Lung microvascular endothelial cell (primary cell): ENCODE measurements at regions not wholly inside any gene's neighbourhood (a gene's known extent, or its start where the extent isn't known, plus 50 kb on each side); places are given as distances from the start of the nearest gene placed in this dataset.

Experiments
- DNase-seq, 2 donors: peaks; one replicate each; pipeline versions ENCODE4 v3.0.0 to v3.0.0-alpha.2; 2010; ENCODE audit warnings: low read depth in 2 of 2

DNA sequence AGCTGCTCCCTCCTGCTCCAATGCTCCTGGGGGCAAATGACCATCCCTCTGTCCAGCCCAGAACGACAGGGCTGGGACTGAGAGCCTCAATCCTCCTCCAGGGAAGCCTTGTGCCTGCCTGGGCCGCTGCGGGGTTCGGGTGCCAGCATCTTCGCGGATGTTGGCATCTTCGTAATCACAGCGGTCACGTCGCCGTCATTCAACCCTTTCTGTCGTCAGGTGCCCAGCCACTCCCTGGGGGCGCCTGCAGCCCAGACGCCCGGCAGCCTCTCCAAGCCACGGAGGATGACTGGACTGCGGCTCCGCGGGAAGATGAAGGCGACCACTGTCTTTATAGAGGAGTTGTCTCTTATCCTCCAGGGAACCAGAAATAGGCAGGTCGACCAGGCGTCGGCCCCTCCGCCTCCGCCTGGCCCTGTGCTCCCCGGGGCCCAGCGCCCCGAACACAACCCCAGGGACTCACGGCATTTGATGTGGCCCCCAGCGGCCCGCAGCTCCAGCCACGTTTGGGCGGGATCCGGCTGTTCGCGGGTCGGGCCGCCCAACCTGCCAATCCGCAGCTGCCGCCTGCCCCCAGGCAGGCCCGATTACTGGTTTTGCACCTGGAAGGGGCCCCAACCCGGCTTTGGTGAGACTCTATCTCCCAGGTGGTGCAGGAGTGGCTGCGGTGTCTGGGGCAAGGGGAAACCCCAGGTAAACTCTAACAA lies 113.9 kb downstream of the THNSL2 start:
- DNase-seq = no peak

DNA sequence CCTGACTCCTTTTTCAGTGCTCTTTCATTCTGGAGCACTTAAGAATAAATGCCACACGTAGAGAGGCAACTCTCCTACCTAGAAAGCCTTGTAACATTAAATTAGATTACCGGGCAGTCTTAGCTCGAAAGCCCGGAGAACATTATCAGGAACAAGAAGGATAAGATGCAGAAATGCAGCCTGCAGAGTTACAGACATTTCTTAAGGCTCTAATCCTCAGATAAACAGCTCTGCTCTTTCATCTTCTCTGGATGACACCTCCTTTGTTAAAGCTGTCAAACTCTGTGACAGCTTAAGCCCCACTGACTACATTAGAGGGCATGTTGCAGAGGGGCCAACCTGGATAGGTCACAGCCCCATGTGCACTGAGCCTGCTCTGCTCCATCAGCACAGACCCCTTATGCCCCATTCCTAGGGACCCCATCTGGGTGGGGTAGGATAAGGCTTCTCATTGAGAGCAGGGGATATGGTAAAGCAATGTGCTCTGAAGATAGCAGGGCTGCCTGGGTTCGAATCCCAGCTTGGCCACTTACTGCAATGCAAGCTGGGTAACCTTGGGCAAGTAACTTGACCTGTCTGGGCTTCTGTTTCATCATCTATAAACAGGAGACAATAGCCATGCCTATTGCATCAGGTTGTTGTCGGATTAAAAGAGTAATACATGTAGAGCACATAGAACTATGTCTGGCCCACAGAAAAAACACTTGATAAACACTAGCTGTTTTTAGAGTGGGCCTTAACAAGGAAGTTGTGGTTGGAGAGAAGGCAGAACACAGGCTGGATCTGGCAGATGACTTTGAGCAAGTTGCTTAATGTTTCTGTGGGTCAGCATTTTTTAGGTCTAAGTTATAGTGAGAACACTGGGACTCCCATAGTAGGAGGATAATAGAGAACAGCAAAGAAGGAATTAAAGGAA lies 111.4 kb downstream of the THNSL2 start:
- no peak for DNase-seq

DNA sequence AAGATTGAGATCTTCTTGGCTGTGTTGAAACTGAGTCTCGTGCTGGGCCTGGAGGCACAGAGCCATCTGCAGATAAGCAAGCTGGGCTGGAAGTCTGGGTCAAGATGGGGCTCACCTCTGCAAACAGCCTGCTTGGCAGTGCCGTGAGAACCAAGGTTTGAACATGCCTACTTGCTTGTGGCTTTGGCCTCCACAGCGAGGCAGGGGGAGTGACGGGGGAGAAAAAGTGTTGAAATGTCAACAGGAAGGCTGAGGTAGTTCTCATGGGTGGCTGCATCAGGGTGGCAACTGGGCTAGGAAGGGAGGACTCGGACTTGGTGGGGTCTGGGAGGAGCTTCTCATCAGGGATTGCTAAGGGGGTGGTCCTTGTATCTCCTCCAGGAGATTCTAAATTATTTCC lies 99.7 kb downstream of the THNSL2 start:
- no peak for DNase-seq

DNA sequence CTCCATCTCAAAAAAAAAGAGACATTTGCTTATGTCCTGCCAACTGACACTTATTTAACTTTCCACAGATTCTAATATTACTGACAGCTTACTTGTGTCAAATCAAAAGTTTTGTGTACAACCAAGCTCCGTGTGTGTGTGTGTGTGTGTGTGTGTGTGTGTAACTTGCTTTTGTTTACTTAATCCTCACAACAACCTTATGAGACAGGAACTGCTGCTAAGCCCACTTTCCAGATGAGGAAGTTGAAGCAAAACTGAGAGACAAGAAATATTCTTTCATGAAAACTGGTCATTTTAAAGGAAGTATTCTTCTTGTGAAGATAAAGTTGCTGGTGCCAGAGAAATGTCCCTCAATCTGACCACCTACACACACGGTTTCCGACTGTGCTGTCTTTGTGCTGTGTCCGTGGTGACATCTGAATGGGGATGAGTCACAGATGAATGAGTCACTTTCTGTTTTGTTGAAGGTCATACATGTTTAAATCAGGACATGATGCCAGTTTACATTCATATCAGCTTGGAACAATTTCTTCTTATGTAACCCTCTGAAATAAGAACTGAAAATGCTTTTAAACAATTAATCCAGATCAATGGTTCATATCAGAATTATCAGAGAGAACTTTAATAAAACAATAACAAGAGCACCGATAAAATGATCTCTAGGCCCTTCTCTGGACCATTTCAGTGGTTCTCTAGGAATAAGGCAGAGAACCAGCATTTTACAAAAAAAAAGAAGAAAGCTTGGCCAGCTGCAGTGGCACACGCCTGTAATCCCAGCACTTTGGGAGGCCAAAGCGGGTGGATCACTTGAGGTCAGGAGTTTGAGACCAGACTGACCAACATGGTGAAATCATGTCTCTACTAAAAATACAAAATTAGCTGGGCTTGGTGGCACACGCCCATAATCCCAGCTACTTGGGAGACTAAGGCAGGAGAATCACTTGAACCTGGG lies 95.5 kb downstream of the THNSL2 start:
- peak; percentile 31 to 66 for DNase-seq

DNA sequence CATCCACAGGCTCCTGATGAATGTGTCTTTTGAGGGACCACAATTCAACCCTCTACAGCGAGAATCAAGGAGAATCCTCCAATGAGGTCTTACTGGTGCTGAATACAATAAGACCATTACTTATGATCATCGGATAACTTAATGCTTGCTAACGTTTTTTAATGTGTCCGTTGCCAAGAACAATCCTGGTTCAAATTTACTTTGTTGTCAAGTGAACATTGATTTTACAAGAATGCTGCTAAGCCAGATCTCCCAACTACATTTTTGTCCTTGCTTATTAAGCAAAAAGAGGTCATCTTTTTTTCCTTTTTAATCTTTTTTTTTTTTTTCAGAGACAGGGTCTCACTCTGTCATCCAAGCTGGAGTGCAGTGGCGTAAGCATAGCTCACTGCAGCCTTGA lies 93.7 kb downstream of the THNSL2 start:
- DNase-seq = no peak

DNA sequence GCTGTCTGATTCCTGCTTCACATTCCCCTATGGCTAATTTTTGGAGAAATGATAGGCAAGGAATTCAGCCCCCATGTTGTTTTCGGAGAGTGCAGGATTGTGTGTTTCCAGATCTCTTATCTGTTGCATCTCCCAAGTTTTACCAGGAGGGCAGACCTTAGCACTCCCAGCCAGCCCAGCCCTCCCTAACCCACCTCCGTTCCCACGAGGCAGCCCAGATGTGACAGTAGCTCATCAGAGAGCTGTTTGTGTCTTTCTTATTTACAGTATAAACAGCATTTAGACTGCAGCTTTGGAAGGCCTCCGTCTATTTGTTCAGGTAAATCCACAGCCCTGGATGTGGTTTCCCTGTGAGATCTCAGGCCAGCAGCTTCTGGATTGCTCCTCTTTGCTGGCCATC lies 91.6 kb downstream of the THNSL2 start:
- DNase-seq = no peak

DNA sequence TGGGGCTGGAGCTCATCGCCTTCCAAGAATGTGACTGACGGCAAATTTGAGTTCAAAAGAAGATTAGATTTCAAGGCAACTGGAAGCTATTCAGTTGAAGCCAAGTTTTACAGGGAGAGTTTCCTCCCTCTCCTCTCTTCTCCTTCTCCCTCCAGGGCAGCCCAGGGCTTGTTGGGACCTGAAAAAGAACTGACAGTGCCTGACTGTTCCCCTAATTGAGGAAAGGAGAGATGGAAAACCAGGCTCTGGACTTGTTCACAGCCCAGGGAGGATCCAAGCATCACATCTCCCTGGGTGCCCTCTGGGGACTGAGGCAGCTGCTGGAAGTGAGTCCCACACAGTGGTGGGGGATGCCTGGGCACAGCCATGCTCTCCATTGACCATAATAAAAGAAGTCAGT lies 88.1 kb downstream of the THNSL2 start:
- no peak for DNase-seq

DNA sequence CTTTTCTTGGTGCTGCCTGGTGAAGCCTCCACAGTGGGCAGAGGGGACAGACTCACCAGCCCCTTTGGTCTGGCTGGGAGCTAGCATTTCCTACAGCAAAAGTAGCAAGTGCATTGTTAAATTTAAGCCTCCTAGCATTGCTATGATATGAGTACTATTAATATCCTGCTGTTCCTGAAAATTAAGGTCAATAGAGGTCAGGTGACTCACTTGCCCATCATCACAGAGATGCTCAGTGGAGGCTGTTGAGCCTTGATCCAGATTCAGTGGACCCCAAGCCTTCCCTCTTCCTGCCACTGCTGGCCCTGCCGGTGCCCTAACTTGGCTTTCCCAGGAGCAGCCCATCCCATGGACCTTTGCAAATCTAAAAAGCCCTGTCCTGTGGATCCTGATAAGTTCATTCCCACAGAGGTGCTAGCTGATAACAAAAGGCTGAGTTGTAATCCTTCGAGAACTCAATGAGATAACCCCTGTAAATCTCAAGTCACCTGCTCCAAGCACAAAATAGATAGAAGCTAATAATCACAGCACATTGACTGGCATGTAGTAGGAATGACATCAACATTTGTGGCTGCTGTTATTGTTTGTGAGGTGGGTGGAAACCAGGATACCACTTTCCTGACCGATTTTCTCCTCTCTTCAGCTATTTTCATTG lies 84.4 kb downstream of the THNSL2 start:
- no peak for DNase-seq

DNA sequence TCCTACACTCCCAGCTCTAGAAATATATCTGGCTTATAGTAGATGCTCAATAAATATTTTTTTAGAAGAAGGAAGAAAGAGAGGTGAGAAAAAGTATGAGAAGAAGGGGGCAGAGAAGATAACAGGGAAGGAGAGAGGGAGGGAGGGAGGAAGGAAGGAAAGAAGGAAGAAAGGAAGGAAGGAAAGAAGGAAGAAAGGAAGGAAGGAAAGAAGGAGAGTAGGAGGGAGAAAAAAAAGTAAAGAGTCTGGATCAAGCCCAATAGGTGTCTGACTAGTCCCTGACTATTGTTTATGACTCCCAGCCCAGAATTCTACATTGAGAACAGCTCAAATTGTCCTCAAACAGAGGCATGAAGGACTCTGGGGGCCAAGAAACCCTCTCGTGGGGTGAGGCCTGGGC lies 83.9 kb downstream of the THNSL2 start:
- DNase-seq = no peak

DNA sequence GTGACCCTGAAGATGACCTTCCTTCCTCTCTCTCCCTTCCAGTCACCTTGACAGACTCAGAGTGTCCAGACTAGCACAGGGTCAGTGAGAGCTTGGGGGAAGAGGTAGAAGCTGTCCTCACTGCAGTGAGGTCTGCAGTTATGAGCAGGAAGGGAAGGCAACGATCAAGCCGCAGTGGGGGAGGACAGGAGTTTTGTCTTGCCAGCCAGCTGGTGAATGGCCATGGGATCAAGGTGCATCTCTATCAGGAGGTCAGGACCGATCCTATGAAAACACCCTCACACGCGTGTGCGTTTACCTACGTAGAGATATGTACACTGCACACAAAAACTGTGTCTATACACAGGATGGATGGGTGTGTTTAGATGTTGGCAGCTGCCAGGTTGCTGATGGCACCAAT lies 83.2 kb downstream of the THNSL2 start:
- no peak for DNase-seq

DNA sequence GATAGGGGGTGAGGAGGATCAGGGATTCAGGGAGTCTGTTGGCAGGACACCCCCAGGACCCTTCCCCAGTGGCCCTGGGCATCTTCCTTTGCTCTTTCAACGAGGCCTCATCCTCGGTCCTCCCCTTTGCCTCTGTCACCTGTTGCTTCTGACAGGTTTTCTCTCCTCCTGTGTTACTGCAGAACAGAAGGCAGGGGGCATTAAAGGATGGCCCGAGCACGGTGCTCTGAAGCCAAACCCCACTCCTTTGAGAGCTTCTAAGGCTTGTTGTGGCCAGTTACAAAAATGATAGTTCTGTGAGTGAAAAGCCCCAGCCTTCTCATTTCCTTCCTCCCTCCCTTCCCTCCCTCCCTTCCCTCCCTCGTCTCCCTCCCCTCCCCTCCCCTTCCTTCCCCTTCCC lies 82.5 kb downstream of the THNSL2 start:
- DNase-seq = no peak

DNA sequence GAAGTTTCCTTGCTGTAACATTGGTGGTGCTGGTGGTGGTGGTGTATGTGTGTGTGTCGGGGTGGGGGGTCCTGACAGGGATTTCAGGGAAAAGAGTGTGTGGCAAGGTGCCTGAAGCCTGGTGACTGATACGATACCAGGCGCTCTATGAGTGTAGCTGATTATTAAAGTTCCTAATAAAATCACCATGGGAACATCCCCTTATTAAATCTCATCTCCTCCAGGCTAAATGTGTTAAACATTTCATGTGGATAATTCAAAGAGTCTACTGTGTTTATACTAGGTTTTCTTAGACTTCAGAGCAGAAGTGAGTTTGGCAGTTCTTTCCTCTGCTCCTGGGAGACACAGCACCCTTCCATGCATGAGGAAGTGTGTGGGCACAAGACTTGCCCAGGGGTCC lies 82.0 kb downstream of the THNSL2 start:
- no peak for DNase-seq

DNA sequence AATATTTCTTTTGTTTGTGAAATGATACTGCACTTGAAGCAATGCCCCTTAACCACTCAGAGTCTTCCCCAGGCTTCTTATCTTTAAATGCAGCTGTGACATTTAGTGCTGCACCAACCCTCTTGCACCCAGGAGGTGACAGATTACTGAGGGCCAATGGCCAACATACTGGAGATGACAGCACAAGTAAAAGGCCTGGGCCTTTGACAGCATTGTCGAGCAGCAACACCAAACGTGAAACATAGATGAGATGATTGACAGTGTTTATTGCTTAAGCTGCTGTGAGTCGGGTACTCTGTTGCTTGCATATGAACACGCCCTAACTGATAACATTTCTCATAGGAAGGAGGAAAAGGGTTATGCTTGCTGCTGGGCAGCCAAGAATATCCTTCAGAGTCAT lies 80.3 kb downstream of the THNSL2 start:
- no peak for DNase-seq

DNA sequence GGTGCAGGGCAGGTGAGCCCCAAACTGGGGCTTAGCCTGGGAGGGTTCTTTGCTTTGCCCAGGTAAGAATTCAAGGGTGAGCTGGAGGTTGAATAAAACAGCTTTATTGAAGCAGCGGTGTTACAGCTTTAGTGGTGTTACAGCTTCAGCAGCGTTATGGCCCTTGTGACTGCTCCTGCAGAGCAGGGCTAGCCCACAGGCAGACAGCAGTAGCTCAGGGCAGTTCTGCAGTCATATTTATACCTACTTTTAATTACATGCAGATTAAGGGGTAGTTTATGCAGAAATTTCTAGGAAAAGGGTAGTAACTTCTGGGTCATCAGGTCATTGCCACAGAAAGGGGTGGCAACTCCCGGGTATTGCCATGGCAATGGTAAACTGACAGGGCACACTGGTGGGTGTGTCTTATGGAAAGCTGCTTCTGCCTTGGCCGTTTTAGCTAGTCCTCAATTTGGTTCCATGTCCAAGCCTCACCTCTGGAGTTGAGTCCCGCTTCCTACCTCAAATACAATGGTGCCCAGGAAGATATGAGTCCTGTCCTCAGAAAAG lies 78.2 kb downstream of the THNSL2 start:
- DNase-seq = no peak

DNA sequence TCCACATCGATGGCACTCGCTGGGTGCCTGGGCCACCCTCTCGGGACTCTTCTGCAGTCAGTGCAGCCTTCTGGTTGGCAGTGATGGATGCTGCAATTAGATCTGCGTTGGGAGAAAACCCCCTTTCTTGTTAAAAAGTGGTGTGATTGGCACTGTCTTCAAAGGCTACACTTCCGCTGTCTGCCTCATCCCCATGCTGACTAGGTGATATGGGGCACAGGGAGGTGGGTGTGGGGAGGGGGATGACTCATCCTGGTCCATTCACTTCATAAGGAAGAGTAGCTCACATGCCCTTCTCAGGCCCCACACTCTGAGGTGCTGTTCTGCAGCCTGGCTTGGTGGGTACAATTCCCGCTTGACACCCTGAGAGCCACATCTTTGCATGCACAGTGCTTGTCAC lies 77.4 kb downstream of the THNSL2 start:
- no peak for DNase-seq

DNA sequence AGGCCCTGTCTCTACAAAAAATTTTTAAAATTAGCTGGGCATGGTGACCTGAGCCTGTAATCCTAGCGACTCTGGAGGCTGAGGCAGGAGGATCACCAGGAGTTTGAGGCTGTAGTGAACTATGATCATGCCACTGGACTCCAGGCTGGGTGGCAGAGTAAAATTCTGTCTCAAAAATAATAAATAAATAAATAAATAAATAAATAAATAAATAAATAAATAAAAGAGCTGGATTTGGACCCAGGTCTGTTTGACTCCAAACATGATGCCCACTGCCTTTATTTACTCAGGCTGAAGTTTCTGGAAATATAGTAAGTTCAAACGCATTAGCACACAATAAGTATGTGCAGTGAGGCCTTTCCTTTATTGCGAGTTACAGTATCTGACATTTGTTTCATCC lies 75.0 kb downstream of the THNSL2 start:
- DNase-seq = no peak

DNA sequence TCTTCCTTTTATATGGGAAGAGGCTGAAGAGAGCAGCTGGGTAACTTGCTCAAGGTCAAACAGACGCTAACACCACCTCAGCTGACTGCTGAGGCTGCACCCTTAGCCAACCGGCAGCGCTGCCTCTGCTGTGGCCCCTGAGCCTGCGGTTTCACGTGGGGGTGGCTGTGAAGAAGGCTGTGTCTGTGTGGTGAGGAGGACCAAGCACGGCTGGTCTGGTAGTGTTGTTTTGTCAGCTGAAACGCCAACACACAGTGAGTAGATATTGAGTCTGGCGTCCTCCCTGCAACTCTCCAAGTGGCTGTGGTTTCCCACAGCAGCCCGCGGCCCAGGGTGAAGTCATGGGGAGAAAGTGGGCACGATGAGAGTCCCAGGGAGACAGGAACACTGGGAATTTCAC lies 69.6 kb downstream of the THNSL2 start:
- no peak for DNase-seq

DNA sequence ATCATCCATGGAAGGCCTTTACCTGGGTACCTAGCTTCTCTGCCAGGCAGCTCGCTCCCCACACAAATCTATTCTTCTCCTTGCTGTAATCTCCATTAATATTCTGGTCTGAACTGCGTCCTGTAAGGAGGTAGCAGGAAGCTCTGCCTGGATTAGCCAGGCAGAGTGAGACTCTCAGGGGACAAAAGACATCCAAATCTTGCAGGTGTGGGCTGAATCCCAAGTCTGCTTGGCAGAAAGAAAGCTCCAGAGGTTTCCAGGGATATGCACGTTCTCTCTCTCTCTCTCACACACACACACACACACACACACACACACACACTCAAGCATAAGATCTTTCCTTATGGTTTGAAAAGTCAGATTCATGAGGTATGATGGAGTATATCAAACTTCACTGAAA lies 66.5 kb downstream of the THNSL2 start:
- no peak for DNase-seq
